HepG2 (cell line): ENCODE measurements at regions not wholly inside any gene's neighbourhood (a gene's known extent, or its start where the extent isn't known, plus 50 kb on each side); places are given as distances from the start of the nearest gene placed in this dataset.

Experiments used
- ATAC-seq: fragments of 200-7000 bp; cut with Tn5 transposase; 3 replicates; pipeline ENCODE4 v1.9.1; 2020; ENCODE audit warnings: mild to moderate bottlenecking, moderate library complexity
- BruUV-seq: library from RNA; stranded (reverse); fragments of 400-500 nt; replicated peaks from 2 replicates; lab custom pipeline; 2021; lab: Mats Ljungman, UMichigan
- CTCF ChIA-PET: fragments of 300-600 bp; formaldehyde crosslinking; extraction: SDS; loops from one replicate; lab custom pipeline; 2021; ENCODE audit warnings: low total read pairs, inconsistent platforms, low intra/inter-chr PET ratio; lab: Yijun Ruan, JAX
- POLR2A ChIA-PET: fragments of 350-600 bp; sonication (Branson Sonifier 250); formaldehyde crosslinking; loops from one replicate; lab custom pipeline; 2020; ENCODE audit warnings: antibody characterized with exemption, inconsistent platforms; lab: Yijun Ruan, JAX
- DNase-seq: peaks from one replicate; pipeline ENCODE4 v3.0.0-alpha.2; 2015; ENCODE audit warnings: low spot score
- FAIRE-seq: peaks from 3 replicates; lab custom pipeline; 2011; peaks lifted over from hg19 to GRCh38; lab: Jason Lieb, UNC
- H2AFZ ChIP-seq: one replicate; pipeline ENCODE4 v1.6.1; 2011; ENCODE audit warnings: low read length, inconsistent platforms
- H3K27ac ChIP-seq: fragments of 300-600 bp; 3 replicates; pipeline ENCODE4 v1.8.0; 2011; ENCODE audit warnings: mixed run types, mild to moderate bottlenecking, mixed read lengths, low read length, inconsistent platforms; ENCODE audit not compliant: insufficient read depth; ENCODE audit errors: extremely low read length
- H3K27me3 ChIP-seq, 2 experiments: fragments of 200-600 bp in 1 of 2; 2 replicates in 1 of 2; 3 replicates in 1 of 2; pipeline versions ENCODE4 v1.6.0 to v1.8.0; 2011; ENCODE audit warnings: low read length in 2 of 2, mild to moderate bottlenecking in 2 of 2, moderate library complexity in 2 of 2, inconsistent platforms in 1 of 2; ENCODE audit not compliant: insufficient read depth in 2 of 2, control insufficient read depth in 1 of 2
- H3K36me3 ChIP-seq, 2 experiments: fragments of 200-600 bp in 1 of 2; replicated peaks in 1 of 2; 2 replicates in 1 of 2; 3 replicates in 1 of 2; pipeline versions ENCODE4 v1.5.1 to v1.8.0; 2011; ENCODE audit warnings: low read length in 2 of 2, inconsistent platforms in 1 of 2; ENCODE audit not compliant: insufficient read depth in 2 of 2, control insufficient read depth in 1 of 2
- H3K4me1 ChIP-seq: 2 replicates; pipeline ENCODE4 v1.5.1; 2012; ENCODE audit warnings: low read length, inconsistent platforms; ENCODE audit not compliant: insufficient read depth
- H3K4me2 ChIP-seq: 2 replicates; pipeline ENCODE4 v1.6.0; 2011; ENCODE audit warnings: low read depth, low read length, inconsistent platforms
- H3K4me3 ChIP-seq, 3 experiments: fragments of 200-600 bp in 1 of 3; sonication (generic), shearing (Covaris generic) in 1 of 3; replicated peaks in 1 of 3; 2 replicates each; pipeline ENCODE4 v1.5.1; 2011 to 2016; ENCODE audit warnings: low read length in 3 of 3, inconsistent platforms in 2 of 3, low read depth in 2 of 3, mild to moderate bottlenecking in 2 of 3, control low read depth in 1 of 3, mixed read lengths in 1 of 3; ENCODE audit not compliant: insufficient read depth in 1 of 3
- H3K79me2 ChIP-seq: one replicate; pipeline ENCODE4 v1.6.1; 2011; ENCODE audit warnings: low read length, inconsistent platforms; ENCODE audit not compliant: insufficient read depth
- H3K9ac ChIP-seq: 2 replicates; pipeline ENCODE4 v1.6.0; 2011; ENCODE audit warnings: mild to moderate bottlenecking, low read depth, low read length, inconsistent platforms; ENCODE audit not compliant: insufficient read depth
- H3K9me3 ChIP-seq: 2 replicates; pipeline ENCODE4 v1.5.1; 2012; ENCODE audit warnings: mild to moderate bottlenecking, low read length
- H4K20me1 ChIP-seq: 2 replicates; pipeline ENCODE4 v1.6.0; 2011; ENCODE audit warnings: inconsistent platforms, mild to moderate bottlenecking, low read length, moderate library complexity; ENCODE audit not compliant: insufficient read depth
- CSRNP2 ChIP-seq: sonication (generic); formaldehyde crosslinking; conservative IDR thresholded peaks from 2 replicates; pipeline ENCODE4 v1.8.0; 2022; ENCODE audit warnings: low read depth, missing genetic modification reagents
- DRAP1 ChIP-seq: IDR thresholded peaks from 2 replicates; pipeline ENCODE4 v1.6.1; 2016; ENCODE audit warnings: missing genetic modification reagents, missing compliant biosample characterization
- FUBP1 ChIP-seq: sonication (generic); formaldehyde crosslinking; IDR thresholded peaks from 2 replicates; pipeline ENCODE4 v1.5.1; 2020; ENCODE audit warnings: missing genetic modification reagents, mild to moderate bottlenecking, borderline replicate concordance
- MLXIP ChIP-seq: sonication (generic); formaldehyde crosslinking; IDR thresholded peaks from 2 replicates; pipeline ENCODE4 v1.9.0; 2021; ENCODE audit warnings: missing genetic modification reagents, borderline replicate concordance
- PATZ1 ChIP-seq: sonication (generic); formaldehyde crosslinking; IDR thresholded peaks from 2 replicates; pipeline ENCODE4 v1.4.0; 2020; ENCODE audit warnings: missing genetic modification reagents
- POGZ ChIP-seq: sonication (generic); formaldehyde crosslinking; IDR thresholded peaks from 2 replicates; pipeline ENCODE4 v1.4.0; 2020; ENCODE audit warnings: mild to moderate bottlenecking, missing genetic modification reagents
- TFAP4 ChIP-seq: sonication (generic); IDR thresholded peaks from 2 replicates; pipeline ENCODE4 v1.6.1; 2016; ENCODE audit warnings: low read depth, borderline replicate concordance
- ZNF101 ChIP-seq: sonication (generic); formaldehyde crosslinking; IDR thresholded peaks from 2 replicates; pipeline ENCODE4 v1.4.0; 2020; ENCODE audit warnings: mild to moderate bottlenecking, low read depth, missing genetic modification reagents, borderline replicate concordance
- ZNF180 ChIP-seq: sonication (generic); formaldehyde crosslinking; IDR thresholded peaks from 2 replicates; pipeline ENCODE4 v1.4.0; 2020; ENCODE audit warnings: low read depth, missing genetic modification reagents, borderline replicate concordance
- ZNF44 ChIP-seq: sonication (generic); formaldehyde crosslinking; IDR thresholded peaks from 2 replicates; pipeline ENCODE4 v1.5.1; 2020; ENCODE audit warnings: mild to moderate bottlenecking, missing genetic modification reagents
- ZNF577 ChIP-seq: sonication (generic); formaldehyde crosslinking; IDR thresholded peaks from 2 replicates; pipeline ENCODE4 v1.4.0; 2020; ENCODE audit warnings: mild to moderate bottlenecking, low read depth, missing genetic modification reagents, borderline replicate concordance
- ZNF597 ChIP-seq: sonication (generic); formaldehyde crosslinking; IDR thresholded peaks from 2 replicates; pipeline ENCODE4 v1.5.0; 2020; ENCODE audit warnings: missing genetic modification reagents
- WGBS: methylation state at CpG from one replicate; pipeline ENCODE4 v1.1.6; 2017; ENCODE audit warnings: low lambda C conversion rate; 5-methylcytosine and 5-hydroxymethylcytosine counted together
- in situ Hi-C: cut with HindIII; loops from 2 replicates; pipeline ENCODE4 v1.10.0; 2017; ENCODE audit warnings: low pct_unique_long_range_greater_than_20kb; ENCODE audit not compliant: extremely low pct_ligation_motif_present
- intact Hi-C: fragments of 100-400 bp; cut with micrococcal nuclease; formaldehyde crosslinking; loops from one replicate; pipeline ENCODE4 v1.10.0; 2022; ENCODE audit not compliant: unreplicated experiment

GRCh38 chr18:75752740-75753263 lies 325.3 kb upstream of the SMIM21 start:
- Histone ChIP-seq H2AFZ (no peak overlapping the region), H4K20me1 (no peaks in the 10 kb centered on the region), H3K4me3 (no peak overlapping the region), H3K27me3 (peaks cover 0 to 7% of the 10 kb centered on the region in 2 experiments; a peak in 1 of 5 replicates), H3K36me3 (no peaks in the 10 kb centered on the region), H3K9me3 (no peaks in the 10 kb centered on the region), H3K27ac (no peak overlapping the region), H3K4me2 (no peak overlapping the region), H3K4me1 (no peaks in the 10 kb centered on the region), H3K79me2 (no peaks in the 10 kb centered on the region), H3K9ac (no peak overlapping the region)
- WGBS, result 19% methylated on average over 3 of the region's 11 CpGs
- FAIRE-seq (no peak), DNase-seq (no peak), ATAC-seq (no peak)
- no TSS peak for BruUV-seq
- intact Hi-C loops, result no loop called here
- ChIA-PET CTCF (no interaction called here), POLR2A (no interaction called here)
- in situ Hi-C loops, result no loop called here
- TF ChIP-seq ZNF577, result no peak
- no peak for TF ChIP-seq ZNF44 (CRISPR knock-in tag)
- no peak for TF ChIP-seq ZNF180 (CRISPR knock-in tag)
- TF ChIP-seq POGZ (CRISPR knock-in tag), result no peak
- no peak for TF ChIP-seq CSRNP2 (CRISPR knock-in tag)
- no peak for TF ChIP-seq FUBP1
- no peak for TF ChIP-seq MLXIP (CRISPR knock-in tag)
- no peak for TF ChIP-seq ZNF597 (CRISPR knock-in tag)
- no peak for TF ChIP-seq DRAP1 (CRISPR knock-in tag)
- no peak for TF ChIP-seq ZNF101
- TF ChIP-seq PATZ1 (CRISPR knock-in tag), result no peak
- no peak for TF ChIP-seq TFAP4
